Smooth muscle cell (in vitro differentiated cells): ENCODE measurements at regions not wholly inside any gene's neighbourhood (a gene's known extent, or its start where the extent isn't known, plus 50 kb on each side); places are given as distances from the start of the nearest gene placed in this dataset.

ENCODE experiments used
- DNase-seq: peaks from one replicate; lab custom pipeline; 2025; ENCODE audit not compliant: unreplicated experiment; lab: John Stamatoyannopoulos, UW
- H2AFZ ChIP-seq: fragments of 200-600 bp; sonication (generic); 2 replicates; pipeline ENCODE4 v1.6.0; 2016; ENCODE audit warnings: antibody characterized with exemption, low read depth, mild to moderate bottlenecking
- H3F3A ChIP-seq: fragments of 200-600 bp; sonication (generic); 2 replicates; pipeline ENCODE4 v1.6.0; 2017; ENCODE audit warnings: antibody characterized with exemption, low read depth
- H3K27ac ChIP-seq: fragments of 200-600 bp; sonication (generic); 2 replicates; pipeline ENCODE4 v1.5.1; 2016; ENCODE audit warnings: low read depth, mild to moderate bottlenecking
- H3K27me3 ChIP-seq: fragments of 200-600 bp; sonication (generic); 2 replicates; pipeline ENCODE4 v1.6.1; 2016; ENCODE audit warnings: low read depth, mild to moderate bottlenecking
- H3K36me3 ChIP-seq: fragments of 200-600 bp; sonication (generic); 2 replicates; pipeline ENCODE4 v1.5.1; 2016; ENCODE audit warnings: low read depth
- H3K4me1 ChIP-seq: fragments of 200-600 bp; sonication (generic); 2 replicates; pipeline ENCODE4 v1.5.1; 2016; ENCODE audit warnings: low read depth
- H3K4me2 ChIP-seq: fragments of 200-600 bp; sonication (generic); 2 replicates; pipeline ENCODE4 v1.6.0; 2016; ENCODE audit warnings: mild to moderate bottlenecking
- H3K4me3 ChIP-seq: fragments of 200-600 bp; sonication (generic); 2 replicates; pipeline ENCODE4 v1.5.1; 2016; ENCODE audit warnings: mild to moderate bottlenecking
- H3K79me2 ChIP-seq: fragments of 200-600 bp; sonication (generic); 2 replicates; pipeline ENCODE4 v1.6.0; 2016; ENCODE audit warnings: low read depth, mild to moderate bottlenecking
- H3K9ac ChIP-seq: fragments of 200-600 bp; sonication (generic); 2 replicates; pipeline ENCODE4 v1.6.0; 2016; ENCODE audit warnings: low read depth
- H3K9me3 ChIP-seq: fragments of 200-600 bp; sonication (generic); replicated peaks from 2 replicates; pipeline ENCODE4 v1.5.1; 2016; ENCODE audit warnings: low read depth
- H4K20me1 ChIP-seq: fragments of 200-600 bp; sonication (generic); 2 replicates; pipeline ENCODE4 v1.6.0; 2016; ENCODE audit warnings: low read depth
- CTCF ChIP-seq: fragments of 200-600 bp; sonication (generic); IDR thresholded peaks from 2 replicates; pipeline ENCODE4 v1.5.1; 2017; ENCODE audit warnings: borderline replicate concordance, mild to moderate bottlenecking, antibody characterized with exemption; ENCODE audit not compliant: insufficient read depth, poor library complexity, severe bottlenecking
- whole genome bisulfite sequencing: methylation state at CpG from one replicate; pipeline ENCODE4 v1.1.7; 2016; ENCODE audit warnings: low lambda C conversion rate; 5-methylcytosine and 5-hydroxymethylcytosine counted together

GRCh38 chr2:234166531-234166930 is 116.0 kb downstream of the SPP2 start:
- Histone ChIP-seq H3K4me2 (peak overlapping the region; percentile 59), H3K4me1 (peaks cover 17% of the 10 kb centered on the region), H3K9ac (no peak overlapping the region), H3K4me3 (no peak overlapping the region), H4K20me1 (no peaks in the 10 kb centered on the region), H3F3A (no peaks in the 10 kb centered on the region), H3K79me2 (no peaks in the 10 kb centered on the region), H3K9me3 (no peaks in the 10 kb centered on the region), H3K27me3 (no peaks in the 10 kb centered on the region), H3K36me3 (no peaks in the 10 kb centered on the region), H2AFZ (no peak overlapping the region), H3K27ac (no peak overlapping the region)
- TF ChIP-seq CTCF = no peak
- 95% methylated on average over 3 of the region's 3 CpGs for WGBS
- no peak for DNase-seq

- 42% methylated on average over 5 of the region's 5 CpGs for WGBS
- TF ChIP-seq CTCF = no peak
- Histone ChIP-seq H2AFZ (no peak overlapping the region), H3K9ac (no peak overlapping the region), H3K9me3 (no peaks in the 10 kb centered on the region), H3F3A (no peaks in the 10 kb centered on the region), H3K27ac (no peak overlapping the region), H3K27me3 (no peaks in the 10 kb centered on the region), H3K4me2 (peak overlapping the region; percentile 59), H3K79me2 (no peaks in the 10 kb centered on the region), H3K4me1 (peaks cover 17% of the 10 kb centered on the region), H4K20me1 (no peaks in the 10 kb centered on the region), H3K36me3 (no peaks in the 10 kb centered on the region), H3K4me3 (no peak overlapping the region)
- no peak for DNase-seq
Observed at GRCh38 chr2:234165421-234165820, 114.9 kb downstream of the SPP2 start.

- Histone ChIP-seq H3F3A (no peaks in the 10 kb centered on the region), H3K27me3 (no peaks in the 10 kb centered on the region), H3K79me2 (no peaks in the 10 kb centered on the region), H3K36me3 (no peaks in the 10 kb centered on the region), H3K4me3 (no peak overlapping the region), H3K27ac (no peak overlapping the region), H3K9me3 (no peaks in the 10 kb centered on the region), H4K20me1 (no peaks in the 10 kb centered on the region), H3K9ac (no peak overlapping the region), H2AFZ (no peak overlapping the region), H3K4me1 (peaks cover 17% of the 10 kb centered on the region), H3K4me2 (no peak overlapping the region)
- no peak for DNase-seq
- 91% methylated on average over 19 of the region's 19 CpGs for WGBS
- no peak for TF ChIP-seq CTCF
Observed at GRCh38 chr2:234164493-234165413, 114.3 kb downstream of the SPP2 start.
